Testis (tissue), 2 donors: ENCODE measurements at regions not wholly inside any gene's neighbourhood (a gene's known extent, or its start where the extent isn't known, plus 50 kb on each side); places are given as distances from the start of the nearest gene placed in this dataset.

Source experiments
- CTCF ChIP-seq, 3 experiments: fragments of 450-650 bp in 2 of 3; fragments of 200-600 bp in 1 of 3; sonication (generic) in 1 of 3; IDR thresholded peaks; one replicate each; pipeline ENCODE4 v1.5.1; 2016 to 2019; ENCODE audit warnings: antibody characterized with exemption in 3 of 3, mild to moderate bottlenecking in 2 of 3, moderate library complexity in 1 of 3
- POLR2A ChIP-seq: fragments of 450-650 bp; IDR thresholded peaks from one replicate; pipeline ENCODE4 v1.6.1; 2017; ENCODE audit warnings: antibody characterized with exemption, mild to moderate bottlenecking, moderate library complexity

GRCh38 chr4:71862315-71862714 is 78.4 kb upstream of the GC start:
- TF ChIP-seq POLR2A (no peak), CTCF (IDR thresholded peaks at IDR 0.05) (no peak)
